DND-41 (cell line): ENCODE measurements at regions not wholly inside any gene's neighbourhood (a gene's known extent, or its start where the extent isn't known, plus 50 kb on each side); places are given as distances from the start of the nearest gene placed in this dataset.

Experiments used
- CTCF ChIP-seq: IDR thresholded peaks from 2 replicates; pipeline ENCODE4 v1.5.1; 2012; ENCODE audit warnings: borderline replicate concordance, low read length, moderate library complexity, mild to moderate bottlenecking; ENCODE audit not compliant: poor library complexity, severe bottlenecking; ENCODE audit errors: extremely low read depth
- EZH2 ChIP-seq: IDR thresholded peaks from 3 replicates; pipeline ENCODE4 v1.6.1; 2012; ENCODE audit warnings: borderline replicate concordance, low read depth, mild to moderate bottlenecking, moderate library complexity, low read length, inconsistent platforms; ENCODE audit not compliant: severe bottlenecking

GRCh38 chr15:23762026-23762425 is 74.9 kb upstream of the NDN start:
- no peak for TF ChIP-seq CTCF
- TF ChIP-seq EZH2: no peak
